HG02571 (cell line): ENCODE measurements at regions not wholly inside any gene's neighbourhood (a gene's known extent, or its start where the extent isn't known, plus 50 kb on each side); places are given as distances from the start of the nearest gene placed in this dataset.

Experiments
- ATAC-seq: cut with Tn5 transposase; IDR thresholded peaks from one replicate; pipeline ENCODE4 v1.9.1; 2021; ENCODE audit warnings: mild to moderate bottlenecking, moderate library complexity; ENCODE audit not compliant: unreplicated experiment

DNA sequence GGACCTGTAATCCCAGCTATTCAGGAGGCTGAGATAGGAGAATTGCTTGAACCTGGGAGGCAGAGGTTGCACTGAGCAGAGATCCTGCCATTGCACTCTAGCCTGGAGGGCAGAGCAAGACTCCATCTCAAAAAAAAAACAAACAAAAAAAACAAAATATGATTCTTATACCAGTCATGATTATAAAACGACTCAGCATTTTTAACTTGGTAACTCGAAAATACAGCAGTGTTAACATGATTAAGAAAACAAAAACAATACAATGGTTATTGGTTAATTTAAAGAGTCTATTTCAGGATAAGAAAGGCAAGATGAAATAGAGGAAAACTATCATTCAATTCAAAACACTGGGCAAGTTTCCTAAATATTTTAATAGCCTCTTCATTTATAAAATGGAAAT is 865.3 kb downstream of the PCDH7 start:
- no peak for ATAC-seq

DNA sequence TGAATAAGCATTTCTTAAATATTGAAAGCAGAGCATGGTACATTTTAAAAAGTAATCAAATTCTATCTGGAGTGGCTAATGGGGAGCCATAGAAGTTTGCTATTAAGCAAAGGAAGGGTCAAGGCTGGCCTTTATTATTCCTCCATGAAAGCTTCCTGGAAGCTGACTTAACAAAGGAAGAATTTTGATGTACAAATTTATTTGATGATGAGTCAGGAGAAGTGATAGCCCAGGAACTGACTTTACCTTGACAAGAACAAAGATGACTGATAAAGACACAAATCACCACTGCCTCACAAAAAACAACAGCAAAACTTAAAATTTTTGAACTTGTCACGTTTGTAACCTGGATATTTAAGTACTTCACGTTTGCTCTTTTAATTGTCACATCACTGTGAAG is 872.1 kb downstream of the PCDH7 start:
- ATAC-seq: no peak

DNA sequence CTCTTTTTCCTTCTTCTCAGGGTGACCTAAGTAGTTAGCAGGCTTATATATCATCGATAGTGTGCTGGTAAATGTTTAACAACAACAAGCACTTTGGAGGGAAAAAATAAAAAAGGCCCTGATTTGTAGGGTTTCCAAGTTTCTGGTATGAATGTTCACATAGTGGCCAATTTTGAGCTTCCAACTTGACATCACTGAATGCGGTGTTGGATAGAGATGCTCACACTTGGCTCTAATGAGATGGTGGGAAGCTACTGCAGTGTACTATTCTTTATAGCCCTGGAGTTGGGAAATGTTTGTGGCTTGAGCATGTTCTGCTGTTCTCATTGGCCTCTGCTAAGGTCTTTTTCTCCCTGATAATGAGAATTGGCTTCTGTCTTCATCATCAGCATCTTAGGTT is 875.3 kb downstream of the PCDH7 start:
- ATAC-seq: no peak

DNA sequence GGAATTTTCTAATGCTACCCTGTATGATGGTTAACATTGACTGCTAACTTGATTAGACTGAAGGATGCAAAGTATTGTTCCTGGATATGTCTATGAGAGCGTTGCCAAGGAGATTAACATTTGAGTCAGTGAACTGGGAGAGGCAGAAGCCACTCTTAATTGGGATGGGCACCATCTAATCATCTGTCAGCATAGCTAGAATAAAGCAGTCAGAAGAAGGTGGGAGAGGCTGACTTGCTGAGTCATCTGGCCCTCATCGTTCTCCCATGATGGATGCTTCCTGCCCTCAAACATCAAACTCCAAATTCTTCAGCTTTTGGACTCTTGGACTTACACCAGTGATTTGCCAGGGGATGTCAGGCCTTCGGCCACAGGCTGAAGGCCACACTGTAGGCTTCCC is 878.5 kb downstream of the PCDH7 start:
- no peak for ATAC-seq

DNA sequence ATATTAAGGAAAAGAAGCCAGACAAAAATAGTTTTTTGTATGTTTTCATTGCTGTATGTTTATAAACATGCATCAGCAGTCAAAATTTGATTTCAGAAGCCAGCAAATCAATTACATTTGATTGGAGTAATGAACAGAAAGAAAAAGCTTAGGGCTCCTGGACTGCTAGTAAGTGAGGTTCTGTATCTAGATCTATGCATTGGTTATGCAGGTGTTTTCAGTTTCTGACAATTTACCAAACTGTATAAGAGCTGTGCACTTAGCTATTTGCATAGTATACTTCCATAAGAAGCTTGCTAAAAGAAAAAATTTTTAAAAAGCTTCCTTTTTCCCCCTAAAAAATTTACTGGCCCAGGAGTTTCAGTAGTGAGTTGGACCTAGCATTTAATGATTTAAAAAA is 881.6 kb downstream of the PCDH7 start:
- ATAC-seq: no peak

DNA sequence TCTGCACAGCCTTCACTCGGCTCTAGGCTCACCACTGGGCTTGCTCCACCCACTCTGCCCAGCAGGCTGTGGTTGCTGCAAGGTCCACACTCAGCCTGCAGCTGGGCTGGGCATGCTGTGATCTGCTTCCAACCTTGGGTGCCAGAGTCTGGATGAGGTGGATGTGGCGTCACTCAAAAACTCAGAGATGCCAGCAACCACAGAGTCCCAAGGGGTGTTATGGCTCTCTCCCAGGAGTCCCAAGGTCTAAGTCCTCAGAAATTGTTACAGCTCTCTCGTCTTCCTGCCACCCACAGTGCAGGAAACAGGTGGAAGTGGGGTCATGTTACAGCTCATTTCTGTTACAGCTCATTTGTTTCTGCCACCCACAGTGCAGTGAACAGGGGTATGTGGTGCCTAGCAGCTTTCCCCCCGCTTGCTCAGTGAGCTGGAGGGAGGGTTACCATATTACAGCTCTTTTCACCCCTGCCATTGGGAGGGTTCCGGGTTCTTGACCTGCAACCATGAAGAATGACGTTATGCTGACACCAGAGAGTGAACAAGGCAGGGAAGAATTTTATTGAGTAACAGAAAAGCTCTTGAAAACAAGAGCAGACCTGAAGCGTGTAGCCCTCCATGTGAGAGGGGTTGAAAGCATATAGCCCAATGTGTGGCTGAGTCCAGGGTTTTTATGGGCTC is 893.9 kb downstream of the PCDH7 start:
- ATAC-seq: no peak

DNA sequence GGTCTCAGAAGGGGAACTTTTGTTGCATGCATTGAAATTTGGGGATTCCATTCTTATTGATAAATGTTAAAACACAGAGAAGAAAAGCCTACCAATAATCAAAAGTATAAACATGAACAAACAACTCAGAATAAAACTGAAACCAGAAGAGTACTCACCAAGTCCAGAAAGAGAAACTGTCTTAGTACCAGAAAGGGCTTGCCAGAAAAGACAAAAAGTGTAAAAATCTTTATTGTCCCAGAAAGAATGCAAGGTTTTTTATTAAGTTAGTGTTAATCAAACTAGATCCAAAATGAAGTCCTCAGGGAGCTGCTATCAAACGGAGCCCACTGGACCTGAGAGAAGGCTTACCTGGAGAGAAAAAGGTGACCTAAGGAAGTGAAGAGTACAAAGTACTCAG is 897.5 kb downstream of the PCDH7 start:
- no peak for ATAC-seq

DNA sequence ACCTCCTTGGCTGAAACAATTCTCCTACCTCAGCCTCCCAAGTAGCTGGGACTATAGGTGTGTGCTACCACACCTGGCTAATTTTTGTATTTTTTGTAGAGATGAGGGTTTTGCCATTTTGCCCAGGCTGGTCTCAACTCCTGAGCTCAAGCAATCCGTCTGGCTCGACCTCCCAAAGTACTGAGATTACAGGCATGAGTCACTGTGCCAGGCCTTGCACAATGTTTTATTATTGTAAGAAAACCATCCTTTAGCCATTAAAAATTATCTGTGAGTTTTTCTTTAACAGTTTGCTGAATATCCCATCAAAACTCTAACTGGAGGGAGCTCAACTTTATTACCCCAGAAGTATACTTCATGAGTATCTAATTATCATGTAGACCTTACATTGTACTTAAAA is 900.3 kb downstream of the PCDH7 start:
- ATAC-seq: no peak

DNA sequence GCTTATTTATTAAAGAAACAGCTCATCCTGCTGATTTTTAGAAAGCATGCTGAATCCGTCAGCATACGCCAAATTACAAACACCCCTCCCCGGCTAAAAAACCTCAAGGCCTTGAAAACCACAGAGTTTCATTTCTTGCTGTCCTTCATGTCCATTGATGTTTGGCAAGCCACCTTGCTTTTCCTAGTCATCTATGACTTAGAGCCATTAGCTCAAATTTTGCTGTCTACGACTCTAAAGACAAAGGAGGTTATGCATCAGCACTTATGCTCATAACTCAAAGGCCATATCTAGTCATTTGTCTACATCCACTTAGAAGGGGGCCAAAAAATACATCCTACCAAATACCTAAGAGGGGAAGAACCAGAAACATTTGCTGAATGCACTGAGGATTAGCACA is 925.1 kb downstream of the PCDH7 start:
- no peak for ATAC-seq

DNA sequence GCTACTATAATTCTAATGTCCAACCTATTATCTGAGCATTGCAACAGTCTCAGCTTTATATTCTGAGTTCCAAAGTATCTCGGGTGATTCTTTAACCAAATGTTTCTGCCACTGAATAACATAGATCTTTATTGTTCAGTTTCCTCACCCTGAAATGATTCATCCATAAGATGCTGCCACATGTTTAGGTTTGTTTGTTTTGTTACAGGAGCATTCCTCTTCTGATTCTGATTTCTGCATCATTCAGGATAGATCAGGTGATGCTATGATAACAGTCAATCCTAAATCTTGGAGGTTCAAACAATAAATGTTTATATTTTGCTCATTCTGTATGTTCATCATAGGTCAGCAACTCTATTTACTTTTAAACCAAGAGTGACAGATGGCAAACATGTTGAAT is 927.6 kb downstream of the PCDH7 start:
- ATAC-seq: no peak

DNA sequence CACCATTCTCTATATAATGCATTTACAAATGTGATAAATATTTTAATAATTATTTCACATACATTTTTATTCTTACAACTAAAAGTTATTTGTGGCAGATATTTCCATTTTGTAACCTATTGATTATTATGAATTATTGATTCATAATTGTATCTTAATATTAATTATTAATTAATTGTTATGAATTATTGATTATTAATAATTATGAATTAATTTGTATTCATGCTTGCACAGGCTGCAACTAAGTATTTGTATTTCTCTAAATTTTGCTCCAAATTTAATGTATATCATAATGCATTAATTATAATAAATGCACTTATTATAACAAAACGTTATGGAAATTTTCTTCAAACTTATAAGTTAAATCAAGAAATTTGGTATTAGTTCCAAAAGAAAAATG is 929.7 kb downstream of the PCDH7 start:
- no peak for ATAC-seq

DNA sequence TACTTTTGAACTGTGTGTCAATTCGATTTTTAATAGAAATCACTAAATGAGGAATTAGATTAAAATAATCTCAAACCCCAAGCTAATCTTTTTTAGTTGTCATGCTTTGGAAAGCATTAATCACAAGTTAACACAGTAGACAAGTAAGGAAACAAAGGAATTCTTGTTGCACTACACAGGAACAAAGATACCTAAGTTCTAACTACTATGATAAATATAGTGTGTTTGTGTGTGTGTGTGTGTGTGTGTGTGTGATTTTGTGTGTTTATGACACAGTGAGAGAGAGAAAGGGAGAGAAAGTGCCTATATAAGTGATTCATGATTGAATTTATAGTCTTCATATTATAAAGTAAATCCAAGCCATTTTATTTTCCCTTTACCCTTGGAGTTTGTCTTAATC is 931.4 kb downstream of the PCDH7 start:
- ATAC-seq: no peak

DNA sequence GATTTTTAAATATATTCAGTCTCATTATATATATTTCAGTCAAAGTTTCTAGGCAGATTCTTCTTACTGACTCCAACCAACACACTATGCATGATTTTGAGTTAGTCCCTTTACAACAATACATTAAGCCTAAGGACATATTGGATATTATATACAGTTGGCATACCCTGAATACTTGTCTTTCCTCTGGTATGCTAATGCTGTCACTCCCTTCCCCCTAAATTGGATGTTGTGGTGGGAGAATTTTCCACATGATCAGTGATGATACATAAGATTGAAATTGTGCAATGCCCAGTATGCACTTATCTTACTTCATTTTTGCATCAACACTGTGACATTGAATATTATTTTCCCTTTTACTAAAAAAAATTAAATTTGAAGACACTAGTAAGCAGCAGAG is 935.2 kb downstream of the PCDH7 start:
- no peak for ATAC-seq

DNA sequence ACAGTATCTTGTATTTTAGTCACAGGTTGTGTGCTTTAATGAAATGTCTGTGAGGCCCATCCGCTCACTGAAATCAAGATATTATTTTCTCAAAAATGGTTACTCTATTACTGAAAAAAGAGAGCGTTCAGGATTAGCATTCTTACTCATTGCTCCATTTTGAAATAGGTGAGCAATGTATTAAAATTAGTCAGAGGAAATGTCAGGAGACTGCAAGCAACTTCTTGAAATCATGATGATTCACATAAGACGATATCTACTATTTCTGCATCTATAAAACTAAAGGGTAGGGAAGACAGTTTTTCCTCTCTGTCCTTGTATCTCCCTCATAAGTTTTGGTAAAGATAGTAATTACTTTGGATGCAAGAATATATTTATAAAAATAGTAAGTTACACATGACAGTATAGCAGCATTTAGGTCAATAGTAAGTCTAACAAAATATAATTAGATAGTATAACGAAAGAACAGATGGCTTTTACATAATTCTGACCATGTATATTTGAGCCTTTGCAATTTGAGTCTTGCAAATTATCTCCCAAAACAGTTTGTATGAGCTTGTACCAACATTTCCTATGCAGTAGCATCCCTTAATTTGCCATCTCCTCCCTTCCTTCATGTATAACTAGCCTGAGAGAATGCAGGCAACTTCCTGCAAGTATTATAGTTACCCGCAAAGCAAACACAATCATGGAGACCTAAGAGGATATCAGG is 937.8 kb downstream of the PCDH7 start:
- no peak for ATAC-seq

DNA sequence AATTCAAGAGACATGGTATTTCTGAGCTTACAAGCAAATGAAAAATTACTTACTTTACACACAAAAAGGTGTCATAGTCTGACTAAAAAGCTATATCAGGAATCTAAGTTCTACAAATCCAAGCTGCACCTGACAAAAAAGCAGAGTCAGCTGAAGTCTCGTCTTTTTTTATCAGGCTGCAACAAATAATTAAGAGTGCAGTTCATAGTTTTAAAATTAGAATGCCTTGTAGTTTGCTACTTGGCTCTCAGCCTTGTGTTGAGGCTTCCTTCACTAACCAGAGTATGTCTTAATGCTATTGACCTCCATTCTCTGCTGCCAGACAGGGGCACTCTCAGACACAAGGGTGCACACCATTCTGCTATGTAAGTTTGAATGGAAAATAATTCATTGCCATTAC is 940.7 kb downstream of the PCDH7 start:
- ATAC-seq: no peak

DNA sequence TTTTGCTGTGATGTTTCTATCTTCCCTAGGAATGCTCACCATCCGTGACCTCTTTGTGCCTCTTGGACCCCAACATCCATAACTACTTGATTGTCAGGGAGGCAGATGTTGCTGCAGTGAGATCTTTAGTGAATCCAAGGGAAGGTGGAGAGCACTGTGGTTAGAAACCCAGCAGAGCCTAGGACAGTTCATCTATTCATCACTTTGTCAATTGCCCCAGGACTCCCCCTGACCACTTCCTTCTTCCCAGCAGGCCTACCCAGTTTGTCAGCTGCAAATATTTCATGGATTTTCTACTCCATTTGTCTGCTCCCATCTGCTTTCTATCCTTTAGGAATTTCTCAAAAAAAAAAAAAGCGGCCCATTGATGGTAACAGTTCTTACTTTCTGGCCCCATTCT is 942.8 kb downstream of the PCDH7 start:
- no peak for ATAC-seq

DNA sequence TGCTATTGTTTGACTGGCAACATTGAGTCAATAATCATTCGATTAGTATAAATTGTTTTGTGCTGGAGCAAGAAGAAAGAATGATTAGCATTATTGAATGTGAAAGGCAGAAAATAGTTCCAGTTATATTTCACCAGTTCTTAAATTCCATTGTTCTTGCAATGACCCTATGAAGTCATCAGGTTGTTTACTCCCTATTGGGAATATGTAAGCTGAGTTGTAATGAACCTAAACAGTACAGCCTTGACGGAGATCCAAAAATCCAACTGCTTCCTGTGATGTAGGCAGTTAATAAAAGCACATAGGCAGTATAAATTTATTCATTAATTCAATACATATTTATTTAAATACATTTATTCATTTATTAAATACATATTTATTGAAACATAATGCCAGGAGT is 947.5 kb downstream of the PCDH7 start:
- no peak for ATAC-seq

DNA sequence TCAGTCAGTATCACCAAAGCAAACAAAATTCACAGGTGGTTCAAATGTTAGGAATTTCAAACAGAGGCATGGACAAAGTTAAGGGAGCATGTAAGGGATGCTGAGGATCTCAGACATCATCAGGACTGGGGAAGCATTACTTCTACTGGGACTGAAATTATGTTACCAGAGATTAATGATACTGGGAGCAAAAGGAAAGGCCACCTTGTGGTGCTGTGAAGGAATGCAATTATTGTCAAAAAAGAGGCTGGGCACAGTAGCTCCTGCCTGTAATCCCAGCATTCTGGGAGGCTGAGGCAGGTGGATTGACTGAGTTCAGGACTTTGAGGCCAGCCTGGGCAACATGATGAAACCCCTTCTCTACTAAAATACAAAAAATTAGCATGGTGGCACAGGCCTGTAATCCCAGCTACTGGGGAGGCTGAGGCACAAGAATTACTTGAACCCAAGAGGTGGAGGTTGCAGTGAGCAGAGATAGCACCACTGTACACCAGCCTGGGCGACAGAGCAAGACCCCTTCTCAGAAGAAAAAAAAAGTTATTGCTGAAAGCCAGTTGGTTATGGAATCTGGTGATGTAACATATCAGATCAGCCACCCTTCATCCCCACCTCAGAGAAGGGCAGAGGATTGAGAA is 954.3 kb downstream of the PCDH7 start:
- ATAC-seq: no peak

DNA sequence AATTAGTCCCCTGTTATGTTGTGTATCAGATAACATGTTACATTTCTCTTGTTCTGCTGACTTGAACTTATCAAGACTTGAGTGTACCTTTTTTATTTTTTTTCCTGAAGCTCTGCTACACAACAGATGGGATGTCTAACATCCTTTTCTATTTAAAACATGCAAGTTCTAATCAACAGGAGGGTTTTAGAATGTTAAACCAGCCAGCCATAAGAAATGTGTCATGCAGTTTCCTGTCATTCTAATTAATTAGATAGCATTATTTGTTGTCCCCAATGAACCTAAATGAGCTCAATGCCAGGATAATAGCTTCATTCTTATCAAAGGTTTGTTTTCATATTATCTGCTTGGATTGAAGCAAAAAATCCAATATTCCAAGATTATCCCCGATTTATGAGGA is 958.2 kb downstream of the PCDH7 start:
- no peak for ATAC-seq

DNA sequence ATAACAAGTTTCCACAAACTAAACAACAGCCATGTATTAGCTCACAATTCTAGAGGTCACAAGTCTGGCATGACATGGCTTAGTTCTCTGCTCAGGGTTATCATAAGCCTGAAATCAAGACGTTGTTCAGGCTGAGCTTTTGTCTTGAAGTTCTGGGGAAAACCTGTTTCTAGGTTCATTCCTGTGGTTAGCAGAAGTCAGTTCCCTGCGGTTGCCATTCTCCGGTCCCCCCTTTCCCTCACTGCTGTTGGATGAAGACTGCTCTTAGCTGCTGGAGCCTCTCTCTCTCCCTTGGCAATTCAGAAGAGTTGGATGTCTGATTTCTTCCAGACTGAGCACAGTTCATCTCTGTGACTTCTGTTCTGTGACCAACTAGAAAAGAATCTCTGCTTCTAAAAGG is 962.6 kb downstream of the PCDH7 start:
- no peak for ATAC-seq

DNA sequence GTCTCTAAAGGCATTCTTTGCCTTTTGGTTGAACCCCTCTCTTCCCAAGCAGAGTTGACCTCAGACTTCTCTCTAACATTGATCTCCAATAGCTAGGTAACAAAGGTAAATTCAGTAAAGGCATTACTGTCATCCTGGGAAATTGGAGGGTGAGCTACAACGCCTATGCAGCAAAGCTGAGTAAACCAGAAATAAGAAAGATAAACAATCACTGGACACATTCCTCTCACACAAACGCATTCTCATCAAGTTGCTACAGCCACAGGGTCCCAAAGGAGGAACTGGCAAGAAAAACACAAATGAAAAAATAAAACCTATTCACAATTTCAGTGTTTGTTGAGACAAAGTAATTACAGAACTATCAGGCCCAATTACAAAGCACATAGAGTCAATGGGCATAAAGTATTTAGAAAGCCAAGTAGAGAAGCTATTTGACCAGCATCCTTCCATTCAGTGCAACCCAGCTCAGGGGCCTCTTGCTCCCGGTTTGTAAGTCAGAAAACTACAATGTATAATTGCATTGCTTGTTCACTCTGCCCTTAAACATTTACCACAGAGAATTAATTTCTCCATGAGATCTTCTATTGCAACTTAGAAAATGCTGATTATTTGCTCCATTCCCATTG is 967.7 kb downstream of the PCDH7 start:
- no peak for ATAC-seq

DNA sequence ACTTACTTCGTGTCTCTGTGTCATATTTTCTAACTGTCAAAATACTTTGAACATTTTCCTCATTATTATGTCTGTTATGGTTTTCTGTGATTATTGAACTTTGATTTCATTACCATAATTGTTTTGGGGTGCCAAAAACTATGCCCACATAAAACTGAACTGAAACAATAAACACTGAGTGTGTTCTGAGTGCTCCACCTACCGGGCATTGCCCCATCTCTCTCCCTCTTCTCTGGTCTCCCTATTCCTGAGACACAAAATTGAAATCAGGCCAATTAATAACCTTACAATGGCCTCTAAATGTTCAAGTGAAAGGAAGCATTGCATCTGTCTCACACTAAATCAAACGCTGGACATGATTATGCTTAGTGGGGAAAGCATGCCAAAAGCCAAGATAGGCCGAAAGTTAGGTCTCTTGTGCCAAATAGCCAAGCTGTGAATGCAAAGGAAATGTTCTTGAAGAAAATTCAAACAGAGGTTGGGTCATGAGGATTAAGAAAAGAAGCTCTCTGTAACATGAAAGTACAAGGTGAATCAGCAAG is 972.3 kb downstream of the PCDH7 start:
- ATAC-seq: no peak
